Lower lobe of right lung (tissue), 2 donors: ENCODE measurements at regions not wholly inside any gene's neighbourhood (a gene's known extent, or its start where the extent isn't known, plus 50 kb on each side); places are given as distances from the start of the nearest gene placed in this dataset.

Experiments
- ATAC-seq, 2 donors: fragments of 200-7000 bp; cut with Tn5 transposase; one replicate each; pipeline ENCODE4 v1.9.1; 2020 to 2022; ENCODE audit warnings: mild to moderate bottlenecking in 2 of 2, moderate library complexity in 2 of 2
- DNase-seq: peaks from one replicate; pipeline ENCODE4 v3.0.0-alpha.2; 2020
- H3K27ac ChIP-seq: fragments of 200-600 bp; one replicate; pipeline ENCODE4 v1.8.0; 2022
- H3K27me3 ChIP-seq: fragments of 200-600 bp; one replicate; pipeline ENCODE4 v1.8.0; 2022; ENCODE audit warnings: low read depth
- H3K36me3 ChIP-seq: fragments of 200-600 bp; one replicate; pipeline ENCODE4 v1.8.0; 2022; ENCODE audit warnings: mild to moderate bottlenecking
- H3K4me1 ChIP-seq: fragments of 200-600 bp; one replicate; pipeline ENCODE4 v1.8.0; 2022
- H3K4me3 ChIP-seq: fragments of 200-600 bp; one replicate; pipeline ENCODE4 v1.8.0; 2022; ENCODE audit warnings: mild to moderate bottlenecking
- H3K9me3 ChIP-seq: fragments of 200-600 bp; one replicate; pipeline ENCODE4 v1.8.0; 2022
- intact Hi-C: fragments of 100-400 bp; cut with DNase I; formaldehyde crosslinking; loops from one replicate; pipeline ENCODE4 v1.11.0; 2022
- TF ChIP-seq, protein P1 (sequence below): fragments of 200-600 bp; IDR thresholded peaks from one replicate; pipeline ENCODE4 v1.8.0; 2022; ENCODE audit warnings: antibody characterized with exemption, mild to moderate bottlenecking
- donor health status: DM: no; HTN: yes; CAD: no; lungs with severe emphysema.

DNA sequence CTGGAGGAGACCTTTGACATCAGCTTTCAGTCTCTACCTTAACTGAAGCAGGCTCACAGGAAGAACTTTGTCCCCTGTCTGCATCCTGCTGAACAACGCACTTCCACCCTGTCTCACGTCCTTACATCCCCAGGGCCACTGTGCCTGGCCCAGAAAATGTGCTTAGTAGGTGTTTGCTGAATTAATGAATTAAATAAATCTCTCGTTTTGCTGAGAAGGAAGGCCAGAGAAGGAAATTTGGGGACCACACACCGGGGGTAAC is 54.3 kb upstream of the CREB3L1 start:
- no peaks in the 10 kb centered on the region for H3K36me3 ChIP-seq
- intact Hi-C loops: no loop called here
- H3K27ac ChIP-seq: no peak overlapping the region
- TF ChIP-seq, protein P1, sequence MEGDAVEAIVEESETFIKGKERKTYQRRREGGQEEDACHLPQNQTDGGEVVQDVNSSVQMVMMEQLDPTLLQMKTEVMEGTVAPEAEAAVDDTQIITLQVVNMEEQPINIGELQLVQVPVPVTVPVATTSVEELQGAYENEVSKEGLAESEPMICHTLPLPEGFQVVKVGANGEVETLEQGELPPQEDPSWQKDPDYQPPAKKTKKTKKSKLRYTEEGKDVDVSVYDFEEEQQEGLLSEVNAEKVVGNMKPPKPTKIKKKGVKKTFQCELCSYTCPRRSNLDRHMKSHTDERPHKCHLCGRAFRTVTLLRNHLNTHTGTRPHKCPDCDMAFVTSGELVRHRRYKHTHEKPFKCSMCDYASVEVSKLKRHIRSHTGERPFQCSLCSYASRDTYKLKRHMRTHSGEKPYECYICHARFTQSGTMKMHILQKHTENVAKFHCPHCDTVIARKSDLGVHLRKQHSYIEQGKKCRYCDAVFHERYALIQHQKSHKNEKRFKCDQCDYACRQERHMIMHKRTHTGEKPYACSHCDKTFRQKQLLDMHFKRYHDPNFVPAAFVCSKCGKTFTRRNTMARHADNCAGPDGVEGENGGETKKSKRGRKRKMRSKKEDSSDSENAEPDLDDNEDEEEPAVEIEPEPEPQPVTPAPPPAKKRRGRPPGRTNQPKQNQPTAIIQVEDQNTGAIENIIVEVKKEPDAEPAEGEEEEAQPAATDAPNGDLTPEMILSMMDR: no peak
- DNase-seq (no peak), ATAC-seq (no peak)
- no peaks in the 10 kb centered on the region for H3K27me3 ChIP-seq
- H3K4me3 ChIP-seq: no peak overlapping the region
- H3K4me1 ChIP-seq: no peaks in the 10 kb centered on the region
- H3K9me3 ChIP-seq: no peaks in the 10 kb centered on the region

DNA sequence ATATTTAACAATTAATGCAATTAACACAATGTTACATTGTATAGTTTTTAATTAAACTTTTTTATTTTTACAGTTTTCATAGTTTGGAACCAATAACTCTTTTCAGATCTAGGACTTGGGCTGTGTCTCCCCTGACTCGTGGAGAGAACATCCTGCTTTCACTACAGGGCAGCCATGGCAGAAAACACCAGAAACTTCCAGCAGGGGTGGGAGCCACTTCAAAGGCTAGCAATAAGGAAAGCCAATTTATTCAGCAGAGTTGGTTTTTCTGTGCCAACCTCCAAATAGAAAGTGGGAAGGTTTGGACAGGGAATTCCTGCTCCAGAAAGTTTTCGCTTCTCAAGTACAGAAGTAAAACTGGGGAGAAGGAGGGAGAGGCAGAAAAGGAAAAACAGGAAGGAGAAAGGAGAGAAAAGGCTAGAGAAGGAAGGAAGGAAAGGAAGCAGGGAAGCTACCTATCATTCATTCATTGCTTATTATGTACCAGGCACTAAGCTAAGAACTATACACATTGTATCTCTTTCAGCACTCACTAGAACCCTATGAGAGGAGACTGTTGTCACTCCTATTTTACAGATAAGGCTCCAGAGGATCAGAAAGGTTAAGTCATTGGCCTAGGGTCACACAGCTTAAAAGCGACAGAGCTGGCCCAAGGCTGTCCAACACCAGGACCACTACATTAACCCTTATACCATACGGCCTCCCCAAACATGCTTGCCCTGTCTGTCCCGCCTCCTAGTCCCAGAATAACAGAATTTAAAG is 54.8 kb upstream of the CREB3L1 start:
- H3K4me1 ChIP-seq: no peaks in the 10 kb centered on the region
- no peak overlapping the region for H3K4me3 ChIP-seq
- TF ChIP-seq, protein P1: no peak
- H3K27me3 ChIP-seq: no peaks in the 10 kb centered on the region
- ATAC-seq (no peak), DNase-seq (no peak)
- no peaks in the 10 kb centered on the region for H3K36me3 ChIP-seq
- H3K9me3 ChIP-seq: no peaks in the 10 kb centered on the region
- intact Hi-C loops: no loop called here
- no peak overlapping the region for H3K27ac ChIP-seq

DNA sequence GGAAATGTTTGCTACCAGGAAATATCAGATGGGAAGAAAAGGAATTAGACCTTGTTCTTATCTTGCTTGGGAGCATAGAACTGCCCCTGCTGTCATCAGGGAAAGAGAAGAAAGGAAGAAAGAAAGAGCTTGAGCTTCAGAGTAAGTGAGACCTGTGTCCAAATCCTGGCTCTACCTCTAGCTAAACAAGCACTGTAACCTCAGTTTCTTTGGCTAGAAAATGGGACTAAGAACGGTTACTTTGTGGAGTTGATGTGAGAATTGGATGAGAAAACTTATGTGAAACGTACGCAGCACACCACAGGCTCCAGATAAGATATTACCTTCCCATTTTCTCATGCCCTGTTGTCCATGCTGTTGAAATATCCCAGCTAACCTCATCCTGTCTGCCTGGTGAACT is 57.1 kb upstream of the CREB3L1 start:
- Histone ChIP-seq H3K27me3 (no peaks in the 10 kb centered on the region), H3K4me1 (peaks cover 6% of the 10 kb centered on the region), H3K4me3 (no peak overlapping the region), H3K36me3 (no peaks in the 10 kb centered on the region), H3K27ac (no peak overlapping the region), H3K9me3 (no peaks in the 10 kb centered on the region)
- intact Hi-C loops: no loop called here
- TF ChIP-seq, protein P1: no peak
- DNase-seq (no peak), ATAC-seq (no peak)

DNA sequence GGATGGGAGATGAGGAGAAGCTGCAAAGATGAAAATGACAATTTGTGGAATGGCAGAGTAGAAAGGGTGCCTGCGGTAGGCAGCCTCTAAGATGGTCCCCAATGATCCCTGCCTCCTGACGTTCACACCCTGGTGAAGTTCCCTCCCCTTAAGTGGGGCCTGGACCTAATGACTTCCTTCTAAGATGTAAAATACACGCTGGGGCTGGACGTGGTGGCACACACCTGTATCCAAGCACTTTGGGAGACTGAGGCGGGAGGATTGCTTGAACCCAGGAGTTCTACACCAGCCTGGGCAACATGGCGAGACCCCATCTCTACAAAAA is 60.7 kb upstream of the CREB3L1 start:
- H3K4me1 ChIP-seq: peaks cover 6% of the 10 kb centered on the region
- DNase-seq (no peak), ATAC-seq (peak; percentile 16 to 39)
- H3K9me3 ChIP-seq: no peaks in the 10 kb centered on the region
- H3K4me3 ChIP-seq: peak overlapping the region; percentile 50
- H3K27ac ChIP-seq: no peak overlapping the region
- TF ChIP-seq, protein P1: no peak
- no peaks in the 10 kb centered on the region for H3K36me3 ChIP-seq
- H3K27me3 ChIP-seq: no peaks in the 10 kb centered on the region
- intact Hi-C loops: no loop called here

DNA sequence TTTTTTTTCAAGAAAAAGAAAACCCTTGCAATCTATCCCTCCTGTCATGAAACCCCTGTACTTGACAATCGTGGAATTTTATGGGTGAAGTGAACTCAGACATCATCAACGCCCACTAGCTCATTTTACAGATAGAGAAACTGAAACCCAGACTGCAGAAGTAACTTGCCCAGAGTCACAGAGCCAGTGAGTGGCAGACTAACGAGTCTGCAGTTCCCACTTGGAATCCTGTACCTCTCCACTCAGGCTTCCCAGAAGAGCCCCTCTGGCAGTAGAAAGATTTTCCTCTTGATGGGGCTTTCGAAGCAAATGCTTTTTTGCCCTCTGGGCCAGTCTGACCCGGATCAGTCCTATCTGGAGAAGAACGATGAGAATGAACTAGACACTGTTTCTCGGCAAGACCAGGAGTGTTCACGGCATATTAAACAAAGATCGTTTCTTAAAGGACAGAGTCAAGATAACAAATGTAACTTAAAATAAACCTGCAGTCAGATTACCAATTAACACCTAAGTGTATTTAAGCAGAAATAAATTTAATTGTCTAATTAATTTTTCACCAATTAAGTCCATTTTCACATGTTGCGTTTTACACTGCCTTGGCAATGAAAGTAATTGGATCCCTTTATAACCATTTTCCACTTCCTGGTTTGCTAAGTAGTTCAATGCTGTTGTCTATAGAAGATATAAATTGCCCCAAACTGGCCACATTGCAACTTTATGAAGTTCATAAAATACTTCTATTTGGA is 61.3 kb upstream of the CREB3L1 start:
- H3K4me3 ChIP-seq: peak overlapping the region; percentile 50
- no peaks in the 10 kb centered on the region for H3K9me3 ChIP-seq
- H3K4me1 ChIP-seq: peaks cover 6% of the 10 kb centered on the region
- ATAC-seq (peak; percentile 80 to 81), DNase-seq (no peak)
- H3K36me3 ChIP-seq: no peaks in the 10 kb centered on the region
- no peaks in the 10 kb centered on the region for H3K27me3 ChIP-seq
- peak overlapping the region; percentile 56 for H3K27ac ChIP-seq
- TF ChIP-seq, protein P1: no peak
- intact Hi-C loops: no loop called here
